NCI-H2196 (cell line): ENCODE measurements at regions not wholly inside any gene's neighbourhood (a gene's known extent, or its start where the extent isn't known, plus 50 kb on each side); places are given as distances from the start of the nearest gene placed in this dataset.
"Not testable (repeated sequence)": the region's sequence is repeated elsewhere in the genome, so short reads cannot be mapped to it uniquely, and the experiment has no call there.

Experiments used
- DNase-seq: peaks from one replicate; lab custom pipeline; 2025; ENCODE audit not compliant: unreplicated experiment; lab: John Stamatoyannopoulos, UW

GRCh38 chr3:144502402-144502801 lies 530.8 kb downstream of the DIPK2A start:
- DNase-seq, result no peak

- DNase-seq, result not testable (repeated sequence)
Observed at GRCh38 chr3:144506375-144506774, 534.8 kb downstream of the DIPK2A start.

- no peak for DNase-seq
Observed at GRCh38 chr3:144511346-144511745, 539.7 kb downstream of the DIPK2A start.

- DNase-seq, result no peak
Observed at GRCh38 chr3:144516026-144516425, 544.4 kb downstream of the DIPK2A start.

- no peak for DNase-seq
Observed at GRCh38 chr3:144516589-144516988, 545.0 kb downstream of the DIPK2A start.

GRCh38 chr3:144521131-144521530 lies 549.5 kb downstream of the DIPK2A start:
- no peak for DNase-seq

GRCh38 chr3:144522456-144522855 lies 550.8 kb downstream of the DIPK2A start:
- no peak for DNase-seq

GRCh38 chr3:144523396-144523795 lies 551.8 kb downstream of the DIPK2A start:
- DNase-seq, result no peak

- DNase-seq, result no peak
Observed at GRCh38 chr3:144524531-144524930, 552.9 kb downstream of the DIPK2A start.

GRCh38 chr3:144529566-144529965 lies 557.9 kb downstream of the DIPK2A start:
- DNase-seq, result no peak

- no peak for DNase-seq
Observed at GRCh38 chr3:144544871-144545270, 573.2 kb downstream of the DIPK2A start.

GRCh38 chr3:144546539-144546938 lies 574.9 kb downstream of the DIPK2A start:
- DNase-seq, result no peak

- no peak for DNase-seq
Observed at GRCh38 chr3:144548346-144548745, 576.7 kb downstream of the DIPK2A start.

GRCh38 chr3:144549166-144549565 lies 577.5 kb downstream of the DIPK2A start:
- DNase-seq, result no peak

GRCh38 chr3:144552346-144553057 lies 580.9 kb downstream of the DIPK2A start:
- no peak for DNase-seq

GRCh38 chr3:144553301-144553700 lies 581.7 kb downstream of the DIPK2A start:
- no peak for DNase-seq

- DNase-seq, result no peak
Observed at GRCh38 chr3:144554889-144555288, 583.3 kb downstream of the DIPK2A start.

- no peak for DNase-seq
Observed at GRCh38 chr3:144556392-144556791, 584.8 kb downstream of the DIPK2A start.

GRCh38 chr3:144557515-144557914 lies 585.9 kb downstream of the DIPK2A start:
- no peak for DNase-seq

- no peak for DNase-seq
Observed at GRCh38 chr3:144564011-144564410, 592.4 kb downstream of the DIPK2A start.

- no peak for DNase-seq
Observed at GRCh38 chr3:144566320-144566719, 594.7 kb downstream of the DIPK2A start.

GRCh38 chr3:144569651-144570050 lies 598.0 kb downstream of the DIPK2A start:
- no peak for DNase-seq

GRCh38 chr3:144583871-144584270 lies 612.2 kb downstream of the DIPK2A start:
- no peak for DNase-seq
